Mucosa of rectum (tissue), 2 donors: ENCODE measurements at regions not wholly inside any gene's neighbourhood (a gene's known extent, or its start where the extent isn't known, plus 50 kb on each side); places are given as distances from the start of the nearest gene placed in this dataset.
"Not testable (repeated sequence)": the region's sequence is repeated elsewhere in the genome, so short reads cannot be mapped to it uniquely, and the experiment has no call there.

Experiments
- H3K27ac ChIP-seq, 2 donors: one replicate each; pipeline ENCODE4 v1.7.0; 2013; ENCODE audit warnings: inconsistent platforms in 2 of 2, low read depth in 2 of 2, low read length in 2 of 2
- H3K27me3 ChIP-seq, 2 donors: one replicate each; pipeline ENCODE4 v1.7.0; 2013; ENCODE audit warnings: low read length in 2 of 2; ENCODE audit not compliant: control insufficient read depth in 2 of 2, insufficient read depth in 2 of 2
- H3K36me3 ChIP-seq, 2 donors: one replicate each; pipeline ENCODE4 v1.7.0; 2013; ENCODE audit warnings: low read length in 2 of 2; ENCODE audit not compliant: control insufficient read depth in 2 of 2, insufficient read depth in 2 of 2
- H3K4me1 ChIP-seq, 2 donors: one replicate each; pipeline ENCODE4 v1.7.0; 2013; ENCODE audit warnings: low read length in 2 of 2, mild to moderate bottlenecking in 1 of 2; ENCODE audit not compliant: control insufficient read depth in 2 of 2, insufficient read depth in 2 of 2
- H3K4me3 ChIP-seq, 2 donors: one replicate each; pipeline ENCODE4 v1.7.0; 2013; ENCODE audit warnings: low read length in 2 of 2
- H3K9ac ChIP-seq, 2 donors: one replicate each; pipeline ENCODE4 v1.7.0; 2013; ENCODE audit warnings: low read length in 2 of 2, low read depth in 1 of 2, mild to moderate bottlenecking in 1 of 2
- H3K9me3 ChIP-seq, 2 donors: one replicate each; pipeline ENCODE4 v1.7.0; 2013; ENCODE audit warnings: low read length in 2 of 2; ENCODE audit not compliant: control insufficient read depth in 2 of 2
- donor health status: healthy.
- donor health status: Normal muscosa, but diverticular disease.

DNA sequence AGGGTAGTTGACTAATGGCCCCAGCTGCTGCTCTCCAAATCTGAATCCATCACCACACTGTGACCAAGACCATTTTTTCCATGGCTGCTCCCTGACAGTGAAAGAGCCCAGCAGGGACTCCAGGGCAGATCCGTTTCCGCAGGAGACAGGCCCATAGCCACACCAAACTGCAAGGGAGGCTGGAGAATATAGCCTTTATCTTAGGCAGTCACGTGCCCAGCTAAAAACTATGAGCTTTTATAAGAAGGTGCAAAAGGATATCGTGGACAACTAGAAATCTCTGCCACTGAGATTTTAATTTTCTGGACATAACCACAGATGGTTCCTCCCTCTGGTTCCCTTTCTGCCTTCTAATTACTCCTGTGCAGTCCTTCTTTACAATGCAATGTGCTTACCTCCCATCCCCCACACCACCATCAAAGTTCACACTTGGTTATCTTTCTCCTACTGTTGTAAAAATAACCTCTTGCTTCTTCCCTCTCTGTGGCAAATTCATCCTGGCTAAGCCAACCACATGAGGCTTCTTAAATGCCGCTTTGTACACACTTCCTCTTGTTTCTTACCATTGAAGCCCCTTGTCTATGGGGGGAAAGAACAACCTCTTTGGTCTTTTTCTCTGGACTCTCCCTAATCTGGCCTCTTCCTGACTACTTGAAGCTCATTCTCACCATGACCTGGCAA lies 233.7 kb downstream of the SHQ1 start:
- H3K4me3 ChIP-seq: no peak overlapping the region
- H3K36me3 ChIP-seq: no peaks in the 10 kb centered on the region
- H3K27me3 ChIP-seq: no peaks in the 10 kb centered on the region
- no peak overlapping the region for H3K27ac ChIP-seq
- H3K4me1 ChIP-seq: no peaks in the 10 kb centered on the region
- no peak overlapping the region for H3K9ac ChIP-seq
- H3K9me3 ChIP-seq: no peaks in the 10 kb centered on the region

- Histone ChIP-seq H3K9ac (no peak overlapping the region), H3K4me3 (no peak overlapping the region), H3K27me3 (no peaks in the 10 kb centered on the region), H3K27ac (no peak overlapping the region), H3K4me1 (no peaks in the 10 kb centered on the region), H3K9me3 (no peaks in the 10 kb centered on the region), H3K36me3 (no peaks in the 10 kb centered on the region)
Measured at GRCh38 chr3:72613871-72614270, 234.4 kb downstream of the SHQ1 start.

- H3K4me3 ChIP-seq, H3K27me3 ChIP-seq, H3K9me3 ChIP-seq, H3K27ac ChIP-seq, H3K36me3 ChIP-seq, H3K9ac ChIP-seq, H3K4me1 ChIP-seq: not testable (repeated sequence)
Measured at GRCh38 chr3:72609114-72609513, 239.1 kb downstream of the SHQ1 start.

GRCh38 chr3:72606005-72606800 lies 242.0 kb downstream of the SHQ1 start:
- Histone ChIP-seq H3K4me3 (no peak overlapping the region), H3K27ac (no peak overlapping the region), H3K27me3 (no peaks in the 10 kb centered on the region), H3K36me3 (no peaks in the 10 kb centered on the region), H3K4me1 (no peaks in the 10 kb centered on the region), H3K9ac (no peak overlapping the region), H3K9me3 (no peaks in the 10 kb centered on the region)

DNA sequence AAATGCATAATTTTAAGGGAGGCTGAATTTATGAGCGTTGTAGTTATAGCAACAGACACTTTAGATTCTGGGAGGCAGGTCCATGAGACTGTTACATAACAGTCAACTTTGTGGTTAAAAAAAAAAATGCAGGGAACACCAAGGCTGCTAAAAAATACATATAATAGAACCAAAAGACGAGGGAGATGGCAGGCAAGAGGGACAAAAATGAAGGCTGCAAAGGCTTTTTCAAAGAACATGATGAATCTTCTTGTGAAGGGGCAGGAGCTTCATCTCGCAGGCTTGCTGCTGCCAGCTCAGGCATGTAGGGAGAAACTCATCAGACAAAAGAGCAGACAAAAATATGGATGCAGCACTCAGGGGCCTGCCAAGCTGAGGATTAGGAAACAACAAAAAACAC lies 243.9 kb downstream of the SHQ1 start:
- no peak overlapping the region for H3K9ac ChIP-seq

GRCh38 chr3:72601983-72602750 lies 246.1 kb downstream of the SHQ1 start:
- Histone ChIP-seq H3K27me3 (no peaks in the 10 kb centered on the region), H3K4me3 (no peak overlapping the region), H3K9ac (no peak overlapping the region), H3K9me3 (no peaks in the 10 kb centered on the region), H3K4me1 (no peaks in the 10 kb centered on the region), H3K36me3 (no peaks in the 10 kb centered on the region), H3K27ac (no peak overlapping the region)

More for the DNA sequence above, 243.9 kb downstream of the SHQ1 start:
- no peaks in the 10 kb centered on the region for H3K36me3 ChIP-seq
- H3K9me3 ChIP-seq: no peaks in the 10 kb centered on the region
- no peak overlapping the region for H3K4me3 ChIP-seq
- H3K4me1 ChIP-seq: no peaks in the 10 kb centered on the region
- no peak overlapping the region for H3K27ac ChIP-seq
- no peaks in the 10 kb centered on the region for H3K27me3 ChIP-seq

- Histone ChIP-seq H3K4me1 (no peaks in the 10 kb centered on the region), H3K9me3 (no peaks in the 10 kb centered on the region), H3K9ac (no peak overlapping the region), H3K27me3 (no peaks in the 10 kb centered on the region), H3K27ac (no peak overlapping the region), H3K36me3 (no peaks in the 10 kb centered on the region), H3K4me3 (no peak overlapping the region)
Measured at GRCh38 chr3:72601060-72601459, 247.2 kb downstream of the SHQ1 start.

GRCh38 chr3:72597756-72598195 lies 250.5 kb downstream of the SHQ1 start:
- no peaks in the 10 kb centered on the region for H3K36me3 ChIP-seq
- no peaks in the 10 kb centered on the region for H3K9me3 ChIP-seq
- H3K4me3 ChIP-seq: no peak overlapping the region
- no peaks in the 10 kb centered on the region for H3K27me3 ChIP-seq
- H3K27ac ChIP-seq: no peak overlapping the region
- H3K9ac ChIP-seq: no peak overlapping the region
- no peaks in the 10 kb centered on the region for H3K4me1 ChIP-seq

- no peak overlapping the region for H3K27ac ChIP-seq
- H3K9ac ChIP-seq: no peak overlapping the region
- H3K27me3 ChIP-seq: no peaks in the 10 kb centered on the region
- H3K36me3 ChIP-seq: no peaks in the 10 kb centered on the region
- no peaks in the 10 kb centered on the region for H3K4me1 ChIP-seq
- no peak overlapping the region for H3K4me3 ChIP-seq
- no peaks in the 10 kb centered on the region for H3K9me3 ChIP-seq
Measured at GRCh38 chr3:72597043-72597442, 251.2 kb downstream of the SHQ1 start.
